Brain microvascular endothelial cell (primary cell): ENCODE measurements at regions not wholly inside any gene's neighbourhood (a gene's known extent, or its start where the extent isn't known, plus 50 kb on each side); places are given as distances from the start of the nearest gene placed in this dataset.

Source experiments
- DNase-seq: peaks from one replicate; pipeline ENCODE4 v3.0.0-alpha.2; 2020
- H3K27ac ChIP-seq: fragments of 250-450 bp; sonication (Bioruptor Pico); 2 replicates; pipeline ENCODE4 v1.5.1; 2020; ENCODE audit warnings: mild to moderate bottlenecking, moderate library complexity
- H3K27me3 ChIP-seq: fragments of 250-450 bp; sonication (Bioruptor Pico); replicated peaks from 2 replicates; pipeline ENCODE4 v1.5.1; 2020; ENCODE audit warnings: mild to moderate bottlenecking
- H3K36me3 ChIP-seq: fragments of 250-450 bp; sonication (Bioruptor Pico); replicated peaks from 2 replicates; pipeline ENCODE4 v1.5.1; 2020; ENCODE audit warnings: mild to moderate bottlenecking
- H3K4me3 ChIP-seq: 2 replicates; pipeline ENCODE4 v1.5.1; 2011; ENCODE audit warnings: low read depth, mild to moderate bottlenecking, control low read depth, low read length, moderate library complexity
- in situ Hi-C: cut with HindIII; loops from 2 replicates; pipeline ENCODE4 v1.10.0; 2017; ENCODE audit warnings: low sequenced_read_pairs, low pct_ligation_motif_present
- TF ChIP-seq, protein P1 (sequence below): IDR thresholded peaks from 2 replicates; pipeline ENCODE4 v1.5.1; 2011; ENCODE audit warnings: low read depth, mild to moderate bottlenecking, moderate library complexity, low read length, control low read depth, inconsistent platforms; ENCODE audit errors: missing control alignments

DNA sequence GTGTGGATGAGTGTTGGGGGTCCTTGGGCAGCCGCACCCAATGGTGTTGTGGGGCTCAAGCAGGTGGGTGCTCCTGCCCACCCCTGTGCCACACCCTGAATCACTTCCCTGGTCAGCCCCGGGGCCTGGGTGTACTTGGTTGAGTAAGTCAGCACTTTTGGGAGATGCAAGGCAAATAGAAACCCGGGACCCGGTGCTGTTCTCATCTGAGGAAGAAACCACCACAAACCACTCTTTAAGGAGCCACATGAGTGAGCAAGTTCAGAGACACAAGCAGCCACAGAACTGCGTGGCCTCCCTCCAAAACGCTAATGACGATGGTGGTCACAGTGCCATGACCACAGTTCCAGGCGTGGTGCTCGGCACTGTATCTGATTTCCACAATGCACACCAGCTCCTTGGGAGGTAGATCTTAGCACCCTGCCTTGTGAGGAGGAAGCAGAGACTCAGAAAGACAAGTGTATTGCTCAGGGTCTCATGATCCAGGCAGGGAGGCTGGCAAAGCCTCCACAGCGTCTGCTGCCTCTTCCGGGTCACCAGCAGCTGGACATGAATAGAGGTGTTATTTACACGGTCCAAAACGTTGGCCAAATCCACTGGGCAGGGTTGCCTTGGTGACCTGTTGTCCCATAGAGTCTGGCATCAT lies 118.2 kb upstream of the ALDH1A3 start:
- TF ChIP-seq, protein P1, sequence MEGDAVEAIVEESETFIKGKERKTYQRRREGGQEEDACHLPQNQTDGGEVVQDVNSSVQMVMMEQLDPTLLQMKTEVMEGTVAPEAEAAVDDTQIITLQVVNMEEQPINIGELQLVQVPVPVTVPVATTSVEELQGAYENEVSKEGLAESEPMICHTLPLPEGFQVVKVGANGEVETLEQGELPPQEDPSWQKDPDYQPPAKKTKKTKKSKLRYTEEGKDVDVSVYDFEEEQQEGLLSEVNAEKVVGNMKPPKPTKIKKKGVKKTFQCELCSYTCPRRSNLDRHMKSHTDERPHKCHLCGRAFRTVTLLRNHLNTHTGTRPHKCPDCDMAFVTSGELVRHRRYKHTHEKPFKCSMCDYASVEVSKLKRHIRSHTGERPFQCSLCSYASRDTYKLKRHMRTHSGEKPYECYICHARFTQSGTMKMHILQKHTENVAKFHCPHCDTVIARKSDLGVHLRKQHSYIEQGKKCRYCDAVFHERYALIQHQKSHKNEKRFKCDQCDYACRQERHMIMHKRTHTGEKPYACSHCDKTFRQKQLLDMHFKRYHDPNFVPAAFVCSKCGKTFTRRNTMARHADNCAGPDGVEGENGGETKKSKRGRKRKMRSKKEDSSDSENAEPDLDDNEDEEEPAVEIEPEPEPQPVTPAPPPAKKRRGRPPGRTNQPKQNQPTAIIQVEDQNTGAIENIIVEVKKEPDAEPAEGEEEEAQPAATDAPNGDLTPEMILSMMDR = no peak
- Histone ChIP-seq H3K27me3 (no peaks in the 10 kb centered on the region), H3K4me3 (no peak overlapping the region), H3K27ac (no peak overlapping the region), H3K36me3 (no peaks in the 10 kb centered on the region)
- in situ Hi-C loops = no loop called here
- no peak for DNase-seq

DNA sequence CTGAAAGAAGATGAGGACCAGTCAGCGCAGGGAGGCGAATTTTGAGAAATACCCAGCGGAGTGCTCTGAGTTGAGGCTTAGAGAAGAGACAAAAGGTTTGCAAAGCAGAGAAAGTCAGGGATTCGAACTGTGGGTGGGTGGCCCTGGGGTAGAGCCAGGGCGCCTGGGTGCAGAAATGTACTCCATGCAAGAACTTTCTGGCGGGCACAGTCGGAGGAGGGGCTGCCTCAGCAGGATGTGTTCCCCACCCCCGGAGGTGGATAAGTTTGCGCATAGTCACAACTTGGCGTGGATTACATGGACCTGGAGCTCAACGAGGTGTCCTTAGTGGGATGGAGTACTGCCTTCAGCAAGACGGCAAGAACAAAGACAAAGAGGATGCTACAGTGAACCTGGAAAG lies 117.3 kb upstream of the ALDH1A3 start:
- TF ChIP-seq, protein P1 = no peak
- no peak overlapping the region for H3K4me3 ChIP-seq
- no peak for DNase-seq
- no peaks in the 10 kb centered on the region for H3K27me3 ChIP-seq
- no peaks in the 10 kb centered on the region for H3K36me3 ChIP-seq
- in situ Hi-C loops = no loop called here
- H3K27ac ChIP-seq = no peak overlapping the region

DNA sequence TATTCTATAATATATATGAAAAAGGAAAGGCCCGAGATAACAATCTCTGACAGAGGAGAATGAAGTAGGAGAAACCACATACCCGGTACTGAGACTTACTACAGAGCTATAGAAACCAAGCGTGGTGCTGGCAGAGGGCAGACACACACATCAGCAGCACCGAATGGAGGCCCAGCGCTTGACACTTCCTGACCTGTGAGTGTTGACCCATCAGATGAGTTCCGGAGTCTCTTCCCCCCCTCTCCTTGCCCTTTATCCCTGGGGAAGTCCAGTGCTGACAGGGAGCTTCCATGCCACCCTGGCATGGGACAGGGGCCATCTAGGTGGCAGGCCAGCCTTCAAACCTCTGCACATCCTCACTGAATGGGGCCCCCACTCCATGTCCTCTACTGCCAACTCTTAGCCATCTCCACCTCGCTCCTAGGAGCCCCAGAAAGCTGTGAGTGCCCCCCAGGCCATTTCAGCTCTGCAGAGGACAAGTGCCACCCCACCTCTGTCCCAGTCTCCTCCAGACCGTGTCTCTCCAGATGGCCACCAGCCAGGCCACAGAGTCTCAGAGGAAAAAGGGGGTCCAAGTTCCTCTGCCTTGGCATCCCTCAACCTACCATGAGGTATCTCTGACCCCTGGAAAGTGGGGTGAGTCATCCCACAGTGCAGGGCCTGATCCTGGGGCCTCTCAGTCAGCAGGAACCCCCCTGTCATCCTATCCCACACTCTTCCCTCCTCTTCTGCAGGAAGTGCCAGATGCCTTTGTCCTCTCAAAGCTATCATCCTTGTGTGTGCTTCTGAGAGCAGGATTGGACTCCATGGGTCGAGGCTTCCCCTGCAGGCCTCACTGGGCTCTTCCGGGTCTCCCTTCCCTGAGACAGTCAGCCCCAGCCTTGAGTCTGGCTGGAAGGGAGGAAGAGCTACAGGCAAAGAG lies 116.5 kb upstream of the ALDH1A3 start:
- in situ Hi-C loops = no loop called here

DNA sequence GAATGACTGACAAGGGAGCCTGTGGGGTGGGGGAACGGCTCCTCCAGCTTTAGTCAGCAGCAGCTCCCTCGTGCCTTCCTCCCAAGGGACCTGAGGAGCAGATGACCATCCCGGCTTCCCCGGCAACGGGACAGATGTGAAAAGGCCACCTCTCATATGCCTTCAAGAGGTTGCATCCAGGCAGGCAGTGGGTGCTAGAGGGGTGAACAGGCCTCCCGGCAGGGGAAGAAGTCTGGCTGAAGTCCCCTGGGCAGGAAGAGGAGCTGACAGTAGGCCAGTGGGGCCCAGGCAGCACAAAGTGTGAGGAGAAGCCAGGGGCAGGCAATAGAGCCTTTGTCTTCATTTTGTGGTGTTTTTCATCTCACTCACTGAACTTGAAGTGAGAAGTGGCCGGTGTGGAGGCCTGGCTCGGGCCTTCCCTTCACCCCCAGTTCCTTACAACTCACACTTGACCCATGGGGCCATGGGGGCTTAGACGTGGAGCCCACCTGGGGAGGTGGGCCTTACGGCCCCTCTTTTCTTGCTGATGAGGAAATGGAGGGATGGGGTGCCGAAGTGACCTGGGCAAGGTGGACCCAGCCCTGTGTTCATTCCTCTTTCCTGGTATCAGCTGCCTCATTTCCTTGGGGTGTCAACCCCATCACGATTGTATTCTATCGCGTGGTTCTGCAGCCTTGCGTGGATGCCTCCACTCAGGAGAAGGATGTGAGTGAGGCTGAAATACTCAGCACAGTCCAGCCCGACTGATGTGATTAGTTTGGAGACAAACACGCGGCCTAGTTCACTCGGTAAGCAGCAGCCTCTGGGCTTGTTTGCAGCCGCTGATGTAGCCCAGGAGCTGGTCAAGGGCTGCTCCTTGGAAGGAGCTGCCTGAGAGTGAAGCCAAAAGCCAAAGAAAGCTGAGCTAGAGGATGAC lies 115.5 kb upstream of the ALDH1A3 start:
- TF ChIP-seq, protein P1 = no peak
- no peak overlapping the region for H3K27ac ChIP-seq
- peak; percentile 30 for DNase-seq
- in situ Hi-C loops = no loop called here
- H3K4me3 ChIP-seq = no peak overlapping the region
- no peaks in the 10 kb centered on the region for H3K27me3 ChIP-seq
- no peaks in the 10 kb centered on the region for H3K36me3 ChIP-seq

More for the DNA sequence above, 116.5 kb upstream of the ALDH1A3 start:
- Histone ChIP-seq H3K27me3 (no peaks in the 10 kb centered on the region), H3K4me3 (no peak overlapping the region), H3K36me3 (no peaks in the 10 kb centered on the region), H3K27ac (no peak overlapping the region)
- TF ChIP-seq, protein P1 = no peak
- DNase-seq = no peak

DNA sequence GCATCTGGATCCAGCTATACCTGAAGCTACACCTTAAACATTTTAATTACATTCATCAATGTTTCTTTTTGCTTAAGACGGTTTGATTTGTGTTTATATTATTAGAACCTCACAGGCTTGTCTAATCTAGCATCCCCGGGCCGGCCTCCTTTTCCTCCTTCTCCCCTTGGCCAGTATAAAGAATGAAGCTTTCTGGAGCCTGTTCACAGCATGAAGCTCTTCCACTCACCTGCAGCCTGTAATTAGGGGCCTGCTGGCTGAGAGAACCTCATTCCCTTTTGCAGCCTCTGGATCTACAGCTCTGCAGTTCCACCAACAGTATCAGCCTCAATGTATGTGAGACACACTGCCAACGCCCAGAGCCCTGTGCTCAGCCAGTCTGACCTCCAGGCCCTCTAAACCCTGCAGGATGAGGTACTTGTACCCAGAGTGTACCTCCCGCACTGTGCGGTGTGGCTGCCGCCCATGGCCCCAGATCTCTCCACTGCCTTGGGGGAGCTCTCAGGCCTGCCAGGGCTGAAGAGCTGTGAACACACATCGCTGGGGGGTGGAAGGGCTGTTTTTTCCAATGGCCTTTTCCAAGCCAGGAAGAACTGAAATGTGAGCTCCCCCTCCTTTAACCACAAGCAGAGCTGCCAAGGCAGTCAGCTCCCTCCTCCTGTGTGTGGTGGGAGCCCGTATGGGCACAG lies 114.7 kb upstream of the ALDH1A3 start:
- Histone ChIP-seq H3K36me3 (no peaks in the 10 kb centered on the region), H3K4me3 (no peak overlapping the region), H3K27me3 (no peaks in the 10 kb centered on the region), H3K27ac (no peak overlapping the region)
- DNase-seq = peak; percentile 30
- TF ChIP-seq, protein P1 = no peak
- in situ Hi-C loops = no loop called here
